H1 (cell line): ENCODE measurements at regions not wholly inside any gene's neighbourhood (a gene's known extent, or its start where the extent isn't known, plus 50 kb on each side); places are given as distances from the start of the nearest gene placed in this dataset.

Experiments
- CTCF ChIA-PET: fragments of 300-600 bp; sonication (Branson Sonifier 250); formaldehyde crosslinking; loops from one replicate; lab custom pipeline; 2021; ENCODE audit not compliant: partially characterized antibody; lab: Charles Lee
- POLR2A ChIA-PET: fragments of 300-600 bp; sonication (Branson Sonifier 250); formaldehyde crosslinking; loops from one replicate; lab custom pipeline; 2021; ENCODE audit warnings: inconsistent platforms; ENCODE audit not compliant: partially characterized antibody; lab: Charles Lee
- DNase-seq, 2 experiments: peaks; one replicate each; pipeline versions ENCODE4 v3.0.0 to v3.0.0-alpha.2; 2010 to 2022; ENCODE audit warnings: low spot score in 2 of 2, low read depth in 1 of 2, mixed read lengths in 1 of 2
- FAIRE-seq: peaks from 2 replicates; lab custom pipeline; 2011; peaks lifted over from hg19 to GRCh38; lab: Jason Lieb, UNC
- H2AFZ ChIP-seq: 2 replicates; pipeline ENCODE4 v1.8.1; 2012; ENCODE audit warnings: low read length, inconsistent platforms
- H2AK5ac ChIP-seq: 2 replicates; pipeline ENCODE4 v1.6.1; 2013; ENCODE audit warnings: low read depth, low read length
- H2BK120ac ChIP-seq: replicated peaks from 2 replicates; pipeline ENCODE3; 2013; ENCODE audit warnings: low read depth, low read length, inconsistent platforms
- H2BK12ac ChIP-seq: 2 replicates; pipeline ENCODE4 v1.6.1; 2013; ENCODE audit warnings: low read depth, low read length
- H2BK15ac ChIP-seq: 2 replicates; pipeline ENCODE4 v1.6.1; 2013; ENCODE audit warnings: low read length
- H2BK20ac ChIP-seq: 2 replicates; pipeline ENCODE4 v1.6.1; 2013; ENCODE audit warnings: low read length
- H2BK5ac ChIP-seq: 2 replicates; pipeline ENCODE4 v1.6.1; 2013; ENCODE audit warnings: low read depth, low read length
- H3K14ac ChIP-seq: 2 replicates; pipeline ENCODE4 v1.6.1; 2013; ENCODE audit warnings: inconsistent platforms; ENCODE audit not compliant: insufficient read length
- H3K18ac ChIP-seq: 2 replicates; pipeline ENCODE4 v1.6.1; 2013; ENCODE audit warnings: low read length; ENCODE audit errors: extremely low read depth
- H3K23ac ChIP-seq: 2 replicates; pipeline ENCODE4 v1.6.1; 2013; ENCODE audit warnings: inconsistent platforms; ENCODE audit not compliant: insufficient read length
- H3K23me2 ChIP-seq: 2 replicates; pipeline ENCODE4 v1.6.1; 2013; ENCODE audit warnings: low read depth, low read length
- H3K27ac ChIP-seq: 2 replicates; pipeline ENCODE4 v1.6.1; 2011; ENCODE audit warnings: low read depth, low read length, inconsistent platforms
- H3K27me3 ChIP-seq, 4 experiments: replicated peaks in 1 of 4; 1 replicate in 1 of 4; 2 replicates in 3 of 4; pipeline versions ENCODE4 v1.6.1 to v1.8.1; 2011 to 2013; ENCODE audit warnings: low read length in 3 of 4, mild to moderate bottlenecking in 3 of 4, inconsistent platforms in 2 of 4, mixed read lengths in 2 of 4, moderate library complexity in 1 of 4; ENCODE audit not compliant: control insufficient read depth in 3 of 4, insufficient read depth in 3 of 4; ENCODE audit errors: extremely low read depth in 1 of 4
- H3K36me3 ChIP-seq, 4 experiments: 2 replicates each; pipeline versions ENCODE4 v1.6.1 to v1.8.1; 2011 to 2013; ENCODE audit warnings: mild to moderate bottlenecking in 4 of 4, low read length in 3 of 4, moderate library complexity in 2 of 4, control low read depth in 1 of 4, inconsistent platforms in 1 of 4; ENCODE audit not compliant: insufficient read depth in 4 of 4, control insufficient read depth in 2 of 4
- H3K4ac ChIP-seq: replicated peaks from 2 replicates; pipeline ENCODE3; 2013; ENCODE audit warnings: low read length, low read depth, mixed read lengths, inconsistent platforms; ENCODE audit not compliant: insufficient read length
- H3K4me1 ChIP-seq, 4 experiments: replicated peaks in 1 of 4; 1 replicate in 1 of 4; 2 replicates in 3 of 4; pipeline versions ENCODE4 v1.6.1 to v1.8.1; 2011 to 2013; ENCODE audit warnings: low read length in 3 of 4, inconsistent platforms in 2 of 4, mixed read lengths in 1 of 4; ENCODE audit not compliant: insufficient read depth in 4 of 4, control insufficient read depth in 3 of 4
- H3K4me2 ChIP-seq, 2 experiments: 2 replicates each; pipeline versions ENCODE4 v1.6.1 to v1.8.1; 2011 to 2013; ENCODE audit warnings: low read depth in 2 of 2, low read length in 2 of 2, control low read depth in 1 of 2, inconsistent platforms in 1 of 2, mild to moderate bottlenecking in 1 of 2; ENCODE audit not compliant: insufficient read depth in 1 of 2
- H3K4me3 ChIP-seq, 4 experiments: fragments of 200-600, 300-600 bp in 1 of 4; sonication (generic), shearing (Covaris generic), sonication (Bioruptor Twin) in 1 of 4; 2 replicates each; pipeline versions ENCODE4 v1.5.1 to v1.8.1; 2011 to 2016; ENCODE audit warnings: low read length in 4 of 4, low read depth in 3 of 4, control low read depth in 2 of 4, inconsistent platforms in 2 of 4, mild to moderate bottlenecking in 2 of 4, mixed read lengths in 1 of 4, moderate library complexity in 1 of 4; ENCODE audit not compliant: insufficient read depth in 2 of 4; ENCODE audit errors: extremely low read depth in 1 of 4
- H3K56ac ChIP-seq: replicated peaks from 2 replicates; pipeline ENCODE3; 2013; ENCODE audit warnings: low read depth, mild to moderate bottlenecking, mixed read lengths, low read length, inconsistent platforms; ENCODE audit not compliant: insufficient read length
- H3K79me1 ChIP-seq: 2 replicates; pipeline ENCODE4 v1.6.1; 2013; ENCODE audit warnings: low read depth, low read length, control low read depth
- H3K79me2 ChIP-seq, 2 experiments: 2 replicates each; pipeline versions ENCODE4 v1.6.1 to v1.8.1; 2012 to 2013; ENCODE audit warnings: low read length in 2 of 2, mild to moderate bottlenecking in 2 of 2, inconsistent platforms in 1 of 2; ENCODE audit not compliant: insufficient read depth in 2 of 2, control insufficient read depth in 1 of 2
- H3K9ac ChIP-seq, 4 experiments: replicated peaks in 1 of 4; 1 replicate in 1 of 4; 2 replicates in 3 of 4; pipeline versions ENCODE4 v1.6.1 to v1.8.1; 2011 to 2013; ENCODE audit warnings: low read depth in 3 of 4, low read length in 3 of 4, control low read depth in 2 of 4, mild to moderate bottlenecking in 2 of 4, moderate library complexity in 2 of 4, inconsistent platforms in 1 of 4; ENCODE audit errors: extremely low read depth in 1 of 4
- H3K9me3 ChIP-seq, 2 experiments: 2 replicates each; pipeline versions ENCODE4 v1.6.1 to v1.8.1; 2012 to 2013; ENCODE audit warnings: mild to moderate bottlenecking in 2 of 2, moderate library complexity in 2 of 2, control low read depth in 1 of 2, inconsistent platforms in 1 of 2, low read depth in 1 of 2, low read length in 1 of 2, mixed read lengths in 1 of 2; ENCODE audit not compliant: insufficient read depth in 2 of 2
- H4K20me1 ChIP-seq, 2 experiments: replicated peaks in 1 of 2; 2 replicates each; pipeline versions ENCODE3 to v1.8.1; 2011 to 2013; ENCODE audit warnings: inconsistent platforms in 2 of 2, low read length in 2 of 2, mild to moderate bottlenecking in 1 of 2; ENCODE audit not compliant: insufficient read depth in 2 of 2, control insufficient read depth in 1 of 2
- H4K5ac ChIP-seq: 2 replicates; pipeline ENCODE4 v1.6.1; 2013; ENCODE audit warnings: low read length, low read depth, mixed read lengths, inconsistent platforms; ENCODE audit not compliant: insufficient read length
- H4K8ac ChIP-seq: 2 replicates; pipeline ENCODE4 v1.8.0; 2013; ENCODE audit warnings: mild to moderate bottlenecking, moderate library complexity, low read length, inconsistent platforms; ENCODE audit not compliant: insufficient read depth; ENCODE audit errors: extremely low read depth
- H4K91ac ChIP-seq: replicated peaks from 2 replicates; pipeline ENCODE3; 2013; ENCODE audit warnings: low read length, mixed read lengths, inconsistent platforms; ENCODE audit not compliant: insufficient read length
- CEBPB ChIP-seq: IDR thresholded peaks from 2 replicates; pipeline ENCODE4 v1.6.1; 2012; ENCODE audit warnings: low read depth, low read length
- CREB1 ChIP-seq: IDR thresholded peaks from 2 replicates; pipeline ENCODE4 v1.6.1; 2012; ENCODE audit warnings: inconsistent platforms
- EZH2 ChIP-seq: fragments of 200-600 bp; sonication (generic); IDR thresholded peaks from 2 replicates; pipeline ENCODE4 v1.7.1; 2012; ENCODE audit warnings: low read depth, mild to moderate bottlenecking, moderate library complexity, low read length, inconsistent platforms; ENCODE audit not compliant: severe bottlenecking
- GABPA ChIP-seq: IDR thresholded peaks from 2 replicates; pipeline ENCODE4 v1.6.1; 2011; ENCODE audit warnings: mild to moderate bottlenecking, low read length, moderate library complexity, borderline replicate concordance; ENCODE audit not compliant: insufficient read depth
- MAFK ChIP-seq: IDR thresholded peaks from 2 replicates; pipeline ENCODE4 v1.6.1; 2012; ENCODE audit warnings: low read depth, mild to moderate bottlenecking, improper control_type of control experiment, low read length
- NRF1 ChIP-seq: IDR thresholded peaks from 2 replicates; pipeline ENCODE4 v1.6.1; 2011; ENCODE audit warnings: mild to moderate bottlenecking, low read depth, low read length, improper control_type of control experiment
- PHF8 ChIP-seq: fragments of 200-600 bp; sonication (generic); conservative IDR thresholded peaks from 2 replicates; pipeline ENCODE4 v1.7.1; 2012; ENCODE audit warnings: low read depth, mild to moderate bottlenecking, inconsistent platforms, low read length, moderate library complexity
- POU5F1 ChIP-seq: IDR thresholded peaks from 2 replicates; pipeline ENCODE4 v1.6.1; 2011; ENCODE audit warnings: low read depth, mild to moderate bottlenecking, low read length, moderate library complexity
- SIN3A ChIP-seq, 2 experiments: IDR thresholded peaks in 1 of 2; conservative IDR thresholded peaks in 1 of 2; 2 replicates each; pipeline ENCODE4 v1.6.1; 2011 to 2012; ENCODE audit warnings: low read length in 2 of 2, improper control_type of control experiment in 1 of 2, low read depth in 1 of 2, mild to moderate bottlenecking in 1 of 2
- TEAD4 ChIP-seq: IDR thresholded peaks from 2 replicates; pipeline ENCODE4 v1.6.1; 2012; ENCODE audit warnings: low read depth, low read length, inconsistent platforms, mixed read lengths
- WGBS, 2 experiments: shearing (Covaris generic) in 1 of 2; methylation state at CpG; one replicate each; pipeline versions ENCODE4 v1.1.6 to v1.1.7; 2013 to 2015; ENCODE audit warnings: low lambda C conversion rate in 2 of 2, mixed read lengths in 2 of 2, inconsistent platforms in 1 of 2, low coverage in 1 of 2, missing lambda C conversion rate in 1 of 2; ENCODE audit not compliant: insufficient replicate concordance in 2 of 2, insufficient coverage in 1 of 2, insufficient read length in 1 of 2; ENCODE audit errors: extremely low coverage in 1 of 2, missing lambda C conversion rate in 1 of 2; 5-methylcytosine and 5-hydroxymethylcytosine counted together
- TF ChIP-seq, protein P1 (sequence below), 3 experiments: IDR thresholded peaks; 1 replicate in 2 of 3; 2 replicates in 1 of 3; pipeline versions ENCODE4 v1.5.1 to v1.6.1; 2011; ENCODE audit warnings: low read length in 3 of 3, mild to moderate bottlenecking in 3 of 3, inconsistent platforms in 2 of 3, low read depth in 1 of 3, moderate library complexity in 1 of 3; ENCODE audit not compliant: insufficient read depth in 1 of 3; ENCODE audit errors: control extremely low read depth in 1 of 3

DNA sequence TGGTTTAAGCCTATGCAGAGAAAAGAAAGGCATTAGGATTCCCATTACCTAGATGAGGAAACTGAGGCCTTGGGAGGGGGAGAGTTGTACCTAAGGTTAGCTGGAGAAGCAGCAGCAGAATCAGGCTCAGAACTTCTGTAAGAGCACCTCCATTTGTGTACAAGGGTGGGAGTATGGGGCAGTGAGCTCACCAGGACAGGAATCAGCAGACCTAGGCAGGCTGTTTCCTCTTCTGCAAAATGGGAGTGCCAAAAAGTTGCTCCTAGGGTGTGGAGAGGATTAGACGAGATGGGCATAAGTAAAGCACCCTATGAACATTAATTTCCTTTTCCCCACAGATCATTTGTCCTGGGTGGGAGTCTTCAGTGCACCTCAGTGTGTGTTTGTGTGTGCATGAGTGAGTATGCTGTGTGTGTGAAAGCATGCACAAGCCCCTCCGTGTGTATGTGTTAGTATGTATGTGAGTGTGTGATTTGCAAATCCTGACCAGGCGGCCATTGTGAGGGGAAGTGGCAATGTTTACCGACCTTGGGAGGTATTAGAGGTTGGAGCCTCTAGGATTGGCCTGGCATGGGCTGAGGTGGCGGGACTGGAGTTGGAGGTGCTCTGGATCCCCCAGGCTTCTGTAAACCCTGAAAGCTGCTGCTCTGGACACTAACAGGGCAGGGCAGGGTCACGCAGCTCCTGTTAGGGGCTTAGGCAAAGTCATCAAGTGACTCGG, 78.8 kb downstream of the VEGFA start:
- Histone ChIP-seq H2BK12ac (no peak overlapping the region), H3K14ac (no peak overlapping the region), H3K79me1 (no peaks in the 10 kb centered on the region), H2BK20ac (no peak overlapping the region), H3K27me3 (no peaks in the 10 kb centered on the region), H3K23me2 (no peaks in the 10 kb centered on the region), H2BK5ac (no peak overlapping the region), H3K79me2 (no peaks in the 10 kb centered on the region), H4K8ac (no peak overlapping the region), H4K5ac (no peak overlapping the region), H3K9me3 (no peaks in the 10 kb centered on the region), H3K18ac (no peak overlapping the region), H3K4me2 (no peak overlapping the region), H3K27ac (no peak overlapping the region), H2AK5ac (no peak overlapping the region), H2BK120ac (no peak overlapping the region), H2AFZ (no peak overlapping the region), H3K4me1 (peaks cover 0 to 3% (median 1%) of the 10 kb centered on the region in 4 experiments; a peak in 2 of 7 replicates), H3K9ac (no peak overlapping the region), H2BK15ac (no peak overlapping the region), H4K20me1 (no peaks in the 10 kb centered on the region), H3K4me3 (no peak overlapping the region), H3K4ac (no peak overlapping the region), H3K23ac (no peak overlapping the region), H3K36me3 (no peaks in the 10 kb centered on the region), H4K91ac (no peak overlapping the region), H3K56ac (no peak overlapping the region)
- DNase-seq (no peak), FAIRE-seq (no peak)
- WGBS, 2 experiments = 79% methylated on average over 7 of the region's 7 CpGs; no CpG with 5 or more reads in 1 of the 2 experiments
- CTCF ChIA-PET = interaction anchor here (0.6 to 8.0 kb wide), 11 partner anchors 9 to 226 kb away, joined by 3 to 51 read pairs (median 3); no protein-coding TSS in a partner anchor
- POLR2A ChIA-PET = no interaction called here
- TF ChIP-seq SIN3A (conservative IDR thresholded peaks at IDR 0.05 in 1 of 2, IDR thresholded peaks at IDR 0.05 in 1 of 2; ENCODE audit: low read depth in 1 of 2, low read length in 2 of 2) (no peak), MAFK (no peak), POU5F1 (no peak), EZH2 (no peak), TEAD4 (no peak), CREB1 (no peak), GABPA (no peak), PHF8 (no peak), CEBPB (no peak), NRF1 (no peak)
- TF ChIP-seq, protein P1, sequence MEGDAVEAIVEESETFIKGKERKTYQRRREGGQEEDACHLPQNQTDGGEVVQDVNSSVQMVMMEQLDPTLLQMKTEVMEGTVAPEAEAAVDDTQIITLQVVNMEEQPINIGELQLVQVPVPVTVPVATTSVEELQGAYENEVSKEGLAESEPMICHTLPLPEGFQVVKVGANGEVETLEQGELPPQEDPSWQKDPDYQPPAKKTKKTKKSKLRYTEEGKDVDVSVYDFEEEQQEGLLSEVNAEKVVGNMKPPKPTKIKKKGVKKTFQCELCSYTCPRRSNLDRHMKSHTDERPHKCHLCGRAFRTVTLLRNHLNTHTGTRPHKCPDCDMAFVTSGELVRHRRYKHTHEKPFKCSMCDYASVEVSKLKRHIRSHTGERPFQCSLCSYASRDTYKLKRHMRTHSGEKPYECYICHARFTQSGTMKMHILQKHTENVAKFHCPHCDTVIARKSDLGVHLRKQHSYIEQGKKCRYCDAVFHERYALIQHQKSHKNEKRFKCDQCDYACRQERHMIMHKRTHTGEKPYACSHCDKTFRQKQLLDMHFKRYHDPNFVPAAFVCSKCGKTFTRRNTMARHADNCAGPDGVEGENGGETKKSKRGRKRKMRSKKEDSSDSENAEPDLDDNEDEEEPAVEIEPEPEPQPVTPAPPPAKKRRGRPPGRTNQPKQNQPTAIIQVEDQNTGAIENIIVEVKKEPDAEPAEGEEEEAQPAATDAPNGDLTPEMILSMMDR (IDR thresholded peaks at IDR 0.05; ENCODE audit: control extremely low read depth in 1 of 3, insufficient read depth in 1 of 3, low read depth in 1 of 3, low read length in 3 of 3) = no peak
